ENCODE measurements at regions not wholly inside any gene's neighbourhood (a gene's known extent, or its start where the extent isn't known, plus 50 kb on each side); places are given as distances from the start of the nearest gene placed in this dataset.
A peak's percentile ranks its signal among the peaks of the same experiment; 100 is the strongest.
"Not testable (repeated sequence)": the region's sequence is repeated elsewhere in the genome, so short reads cannot be mapped to it uniquely, and the experiment has no call there.

DNA sequence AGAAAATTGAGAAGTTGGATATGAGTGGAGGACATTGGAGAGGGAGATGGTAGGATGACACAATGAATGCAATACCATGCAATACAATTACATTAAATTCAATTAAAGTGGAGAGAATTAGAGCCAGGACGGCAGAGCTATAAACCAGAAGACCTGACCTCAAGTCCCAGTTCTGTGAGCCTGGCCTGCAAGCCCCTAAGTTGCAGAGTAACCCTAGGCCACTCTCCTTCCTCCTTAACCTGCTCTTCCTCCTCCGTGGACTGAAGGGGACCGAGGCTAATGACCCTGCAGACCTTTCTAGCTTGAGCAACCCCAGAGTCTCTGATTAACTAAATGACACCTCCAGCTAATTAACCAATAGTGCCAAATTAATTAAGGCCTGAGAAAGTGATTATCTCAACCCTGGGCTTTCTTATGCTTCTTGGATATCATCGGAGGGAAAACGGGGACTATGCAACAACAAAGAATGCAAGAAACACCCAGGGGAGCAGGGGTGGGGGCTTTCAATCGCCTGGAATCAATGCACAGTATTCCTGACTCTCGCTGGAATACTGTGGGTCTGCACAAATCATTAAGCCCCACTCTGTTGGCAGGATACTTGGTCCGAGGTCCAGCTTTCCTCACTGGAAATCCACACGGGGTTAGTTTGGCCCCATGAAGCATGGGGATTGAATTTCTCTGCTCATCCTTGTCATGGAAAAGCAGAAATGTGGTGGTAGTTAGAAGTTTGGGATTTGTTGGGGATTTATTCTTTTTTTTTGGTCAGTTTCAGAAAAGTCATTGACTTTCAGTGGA lies 548.3 kb downstream of the MN1 start:
- DNase-seq (ENCODE audit: low spot score), result no peak

- DNase-seq (ENCODE audit: low spot score), result not testable (repeated sequence)
Measured at GRCh38 chr22:27254063-27254462, 547.5 kb downstream of the MN1 start.

- no peak for DNase-seq (ENCODE audit: low spot score)
Measured at GRCh38 chr22:27255580-27255979, 546.0 kb downstream of the MN1 start.

DNA sequence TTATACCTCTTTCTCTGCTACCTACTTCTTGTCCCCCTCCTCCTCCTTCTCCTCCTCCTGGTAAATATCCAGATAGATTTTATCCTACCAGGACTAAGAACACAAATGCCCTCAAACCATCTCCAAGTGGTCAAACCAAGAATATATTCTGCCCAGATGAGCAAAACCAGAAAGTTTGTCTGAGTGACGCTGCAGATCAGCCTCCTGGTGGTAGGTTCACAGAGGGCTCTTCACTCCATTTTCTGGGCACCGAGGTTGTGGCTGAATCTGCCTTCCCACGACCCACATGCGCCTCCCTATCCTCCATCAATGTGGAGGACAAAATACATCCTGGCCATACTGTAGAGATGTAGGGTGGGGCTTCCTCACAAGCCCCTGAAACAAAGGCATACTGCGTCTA lies 543.6 kb downstream of the MN1 start:
- no peak for DNase-seq (ENCODE audit: low spot score)

DNA sequence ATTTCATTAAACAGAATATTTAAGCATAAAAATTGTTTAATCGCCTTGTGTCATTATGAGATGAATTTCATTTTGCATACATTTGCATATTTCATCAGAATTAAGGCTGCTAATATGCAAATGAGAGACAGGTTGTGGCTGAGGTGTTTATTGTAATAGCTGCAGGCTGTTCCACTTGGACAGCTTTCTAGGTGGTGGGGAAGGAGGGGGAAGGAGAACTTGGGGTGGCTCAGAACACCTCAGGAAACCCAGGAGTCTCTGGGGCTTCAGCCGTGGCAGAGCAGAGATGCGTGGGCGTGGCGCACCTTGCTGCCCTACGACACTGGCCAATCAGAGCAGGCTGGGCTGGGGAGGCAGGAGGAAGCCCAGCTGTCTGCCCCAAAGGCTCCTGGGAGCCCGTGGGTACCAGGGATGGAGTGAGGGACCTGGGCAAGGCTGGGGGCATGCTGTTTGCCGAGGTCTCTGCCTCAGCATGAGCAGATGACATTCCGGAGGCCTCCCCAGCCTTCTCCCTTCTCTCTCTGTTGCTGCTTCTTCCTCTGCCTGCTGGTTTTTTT lies 542.9 kb downstream of the MN1 start:
- DNase-seq (ENCODE audit: low spot score), result peak; percentile 37

DNA sequence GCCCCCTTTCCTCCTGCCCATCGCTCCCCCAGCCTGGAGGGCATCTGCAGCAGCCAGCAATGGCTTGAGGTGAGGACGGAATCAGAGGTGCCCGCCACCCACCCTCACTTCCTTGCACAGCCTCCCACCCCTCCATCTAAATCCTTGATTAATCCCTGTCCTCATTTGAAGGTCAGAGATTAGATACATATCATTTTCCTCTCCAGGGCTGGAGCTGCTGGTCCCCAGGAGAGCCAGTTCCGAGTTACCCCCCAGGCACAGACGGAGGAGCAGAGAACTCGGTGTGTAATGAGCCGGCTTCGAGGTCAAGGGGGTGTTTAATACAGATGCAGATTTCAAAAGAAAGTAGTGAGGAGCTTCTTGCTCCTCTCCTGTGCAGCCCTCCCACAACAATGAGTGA lies 542.1 kb downstream of the MN1 start:
- DNase-seq (ENCODE audit: low spot score), result no peak

DNA sequence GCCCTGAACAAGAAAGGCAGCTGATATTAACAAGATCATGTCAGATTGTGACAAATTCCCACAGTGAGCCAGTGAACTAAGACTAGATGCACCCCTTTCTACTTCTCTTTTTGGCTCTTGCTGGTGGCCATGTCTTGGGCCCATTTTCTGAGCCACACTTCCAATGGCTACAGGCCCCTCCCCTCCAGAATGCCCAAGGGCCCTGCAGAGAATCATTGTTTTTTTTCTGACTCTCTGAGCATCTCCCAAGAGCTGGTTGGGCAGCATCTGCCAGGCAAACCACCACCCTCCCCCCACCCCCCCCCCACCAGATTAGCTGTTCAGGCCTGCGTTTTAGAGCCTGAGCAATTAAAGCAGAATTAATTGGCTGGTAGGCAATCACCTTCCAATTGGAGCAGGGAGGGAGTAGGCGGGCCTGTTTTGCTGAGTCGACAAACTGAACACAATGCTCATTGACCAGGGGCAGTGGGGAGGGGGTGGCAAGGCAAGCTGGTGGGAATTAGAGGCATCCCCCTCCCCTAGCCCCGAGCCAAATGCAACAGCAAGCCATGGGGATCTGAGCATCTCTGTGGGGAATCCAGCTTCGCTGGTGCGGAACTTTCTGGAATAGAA lies 541.4 kb downstream of the MN1 start:
- peak; percentile 55 for DNase-seq (ENCODE audit: low spot score)

- no peak for DNase-seq (ENCODE audit: low spot score)
Measured at GRCh38 chr22:27262361-27262760, 539.2 kb downstream of the MN1 start.

GRCh38 chr22:27264184-27264583 lies 537.4 kb downstream of the MN1 start:
- DNase-seq (ENCODE audit: low spot score), result no peak

GRCh38 chr22:27267145-27267544 lies 534.4 kb downstream of the MN1 start:
- no peak for DNase-seq (ENCODE audit: low spot score)

DNA sequence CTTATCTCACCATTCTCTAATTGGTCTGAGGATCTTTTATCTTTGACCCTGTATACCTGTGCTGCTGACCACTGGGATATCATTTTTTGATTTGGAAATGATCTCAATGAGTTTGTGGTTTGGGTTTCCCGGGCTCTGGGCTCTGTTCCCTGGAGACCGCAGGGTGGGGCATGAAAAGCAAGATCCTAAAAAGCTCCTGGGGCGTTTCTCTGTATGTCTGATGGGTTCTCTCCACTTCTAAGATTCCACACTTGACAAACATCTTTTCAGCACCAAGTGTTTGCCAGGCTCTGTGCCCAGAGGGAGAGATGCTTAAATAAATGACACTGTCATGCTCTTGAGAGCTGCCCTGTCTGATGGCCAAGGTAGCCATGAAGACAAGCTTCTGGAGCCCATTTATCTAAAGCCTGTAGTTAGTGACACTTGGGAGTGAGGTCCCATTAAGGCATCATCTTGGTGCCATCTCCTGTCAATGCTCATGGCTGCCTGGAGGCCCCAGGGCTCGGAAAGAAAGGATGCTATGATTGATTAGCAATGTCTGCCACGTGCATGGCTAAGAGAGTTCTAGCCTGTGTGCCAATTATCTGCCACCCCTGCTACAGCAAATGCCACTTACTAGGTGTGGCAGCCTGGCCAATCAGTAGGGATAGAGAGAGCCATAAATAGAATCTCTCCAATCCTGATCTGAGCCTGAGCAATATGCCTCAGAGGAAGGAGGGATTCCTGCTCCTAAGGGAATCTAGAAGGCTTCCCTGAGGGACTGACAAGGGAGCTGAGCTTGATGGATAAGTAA lies 531.6 kb downstream of the MN1 start:
- no peak for DNase-seq (ENCODE audit: low spot score)

GRCh38 chr22:27270818-27271510 lies 530.6 kb downstream of the MN1 start:
- no peak for DNase-seq (ENCODE audit: low spot score)

DNA sequence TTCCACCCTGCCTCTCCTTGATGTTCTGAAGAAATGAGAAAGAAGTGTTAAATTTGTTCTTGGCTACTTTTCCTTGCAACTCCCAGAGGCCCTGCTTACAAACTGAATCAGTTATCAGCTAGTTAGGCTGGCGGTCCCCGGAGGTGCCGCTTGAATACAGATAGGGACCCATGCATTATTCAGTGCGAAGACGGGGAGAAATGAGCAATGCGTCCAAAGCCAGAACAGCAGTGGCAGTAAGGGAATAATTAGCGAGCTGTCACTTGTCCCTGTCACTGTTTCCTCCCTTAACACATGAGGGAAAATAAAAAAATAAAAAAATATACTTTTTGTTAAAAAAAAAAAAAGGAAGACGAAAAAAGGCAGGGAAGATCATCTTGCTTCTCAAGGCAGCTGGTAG lies 528.1 kb downstream of the MN1 start:
- no peak for DNase-seq (ENCODE audit: low spot score)

- DNase-seq (ENCODE audit: low spot score), result no peak
Measured at GRCh38 chr22:27273853-27274252, 527.7 kb downstream of the MN1 start.

DNA sequence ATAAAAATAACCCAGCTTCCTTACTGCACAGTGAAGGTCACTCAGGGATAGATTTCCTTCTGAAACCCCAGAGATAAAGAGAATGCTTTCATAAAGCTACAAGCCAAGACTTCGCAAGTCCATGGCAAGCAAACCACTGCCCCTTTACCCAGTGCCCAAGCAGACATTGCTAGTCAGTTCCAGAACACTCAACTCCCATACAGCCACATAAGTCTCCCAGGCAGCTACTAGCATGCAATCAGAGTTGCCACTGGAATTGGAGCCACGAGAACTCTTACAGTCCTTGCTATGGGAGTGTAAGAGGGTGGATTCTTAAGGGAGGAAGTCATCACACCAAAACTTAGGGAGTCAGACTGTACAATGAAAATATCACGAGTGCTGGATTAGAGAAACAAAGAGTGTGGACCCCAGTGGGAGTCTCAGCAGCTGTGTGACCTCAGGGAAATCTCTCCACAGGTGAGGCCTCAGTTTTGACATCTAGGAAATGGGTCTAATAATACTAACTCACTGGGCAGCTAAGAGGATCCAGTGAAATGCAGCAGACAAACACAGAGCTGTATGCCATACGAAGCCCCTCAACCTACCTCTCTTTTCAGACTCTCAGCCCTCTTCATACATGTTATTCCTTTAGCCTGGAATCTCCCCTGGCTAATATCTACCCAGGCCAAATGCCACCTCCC lies 526.6 kb downstream of the MN1 start:
- DNase-seq (ENCODE audit: low spot score), result no peak

- DNase-seq (ENCODE audit: low spot score), result no peak
Measured at GRCh38 chr22:27278946-27279345, 522.6 kb downstream of the MN1 start.

- no peak for DNase-seq (ENCODE audit: low spot score)
Measured at GRCh38 chr22:27283240-27283639, 518.3 kb downstream of the MN1 start.

DNA sequence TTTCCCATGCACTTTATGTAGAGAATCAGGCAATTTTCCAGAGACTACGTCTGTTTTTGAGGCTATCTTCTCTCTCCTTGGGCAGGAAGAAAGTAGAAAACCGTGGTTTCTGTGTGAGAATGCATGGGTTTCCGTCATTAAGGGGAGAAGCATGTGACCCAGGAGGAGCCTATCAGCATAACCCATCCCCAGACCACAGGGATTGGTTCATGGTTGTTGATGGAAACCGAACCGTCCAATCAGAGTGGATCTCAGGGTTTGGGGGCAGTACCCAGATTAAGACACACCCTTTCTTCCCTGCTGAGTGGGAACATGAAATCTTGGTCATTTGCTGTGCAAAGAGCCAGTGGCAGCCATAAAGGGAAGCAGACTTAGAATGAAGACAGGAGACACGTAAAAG lies 517.8 kb downstream of the MN1 start:
- no peak for DNase-seq (ENCODE audit: low spot score)

- no peak for DNase-seq (ENCODE audit: low spot score)
Measured at GRCh38 chr22:27284324-27284723, 517.2 kb downstream of the MN1 start.

- DNase-seq (ENCODE audit: low spot score), result no peak
Measured at GRCh38 chr22:27286711-27287110, 514.8 kb downstream of the MN1 start.

- no peak for DNase-seq (ENCODE audit: low spot score)
Measured at GRCh38 chr22:27292542-27293299, 508.8 kb downstream of the MN1 start.

Measured in iPS-NIHi11 (cell line).